Chondrocyte (in vitro differentiated cells): ENCODE measurements at regions not wholly inside any gene's neighbourhood (a gene's known extent, or its start where the extent isn't known, plus 50 kb on each side); places are given as distances from the start of the nearest gene placed in this dataset.
"Not testable (repeated sequence)": the region's sequence is repeated elsewhere in the genome, so short reads cannot be mapped to it uniquely, and the experiment has no call there.

ENCODE experiments used
- DNase-seq: peaks from one replicate; pipeline ENCODE4 v3.0.0; 2021; ENCODE audit warnings: mixed read lengths, low spot score
- H3K27ac Mint-ChIP-seq: one replicate; pipeline ENCODE4 v1.8.0; 2021; ENCODE audit warnings: mild to moderate bottlenecking, moderate library complexity, mixed read lengths; ENCODE audit not compliant: unreplicated experiment
- H3K27me3 Mint-ChIP-seq: 2 replicates; pipeline ENCODE4 v1.8.0; 2021; ENCODE audit warnings: low read depth, mixed read lengths
- H3K36me3 Mint-ChIP-seq: 2 replicates; pipeline ENCODE4 v1.8.0; 2021; ENCODE audit warnings: low read depth, mixed read lengths
- H3K4me1 Mint-ChIP-seq: 2 replicates; pipeline ENCODE4 v1.8.0; 2021; ENCODE audit warnings: low read depth, mild to moderate bottlenecking, mixed read lengths
- H3K4me3 Mint-ChIP-seq: one replicate; pipeline ENCODE4 v1.8.0; 2021; ENCODE audit warnings: mild to moderate bottlenecking, moderate library complexity, mixed read lengths; ENCODE audit not compliant: unreplicated experiment
- H3K9me3 Mint-ChIP-seq: 2 replicates; pipeline ENCODE4 v1.8.0; 2021; ENCODE audit warnings: low read depth, mixed read lengths
- TF ChIP-seq, protein P1 (sequence below): fragments of 200-600 bp; sonication (generic); IDR thresholded peaks from 2 replicates; pipeline ENCODE4 v1.5.0; 2021; ENCODE audit warnings: antibody characterized with exemption, mild to moderate bottlenecking, moderate library complexity

DNA sequence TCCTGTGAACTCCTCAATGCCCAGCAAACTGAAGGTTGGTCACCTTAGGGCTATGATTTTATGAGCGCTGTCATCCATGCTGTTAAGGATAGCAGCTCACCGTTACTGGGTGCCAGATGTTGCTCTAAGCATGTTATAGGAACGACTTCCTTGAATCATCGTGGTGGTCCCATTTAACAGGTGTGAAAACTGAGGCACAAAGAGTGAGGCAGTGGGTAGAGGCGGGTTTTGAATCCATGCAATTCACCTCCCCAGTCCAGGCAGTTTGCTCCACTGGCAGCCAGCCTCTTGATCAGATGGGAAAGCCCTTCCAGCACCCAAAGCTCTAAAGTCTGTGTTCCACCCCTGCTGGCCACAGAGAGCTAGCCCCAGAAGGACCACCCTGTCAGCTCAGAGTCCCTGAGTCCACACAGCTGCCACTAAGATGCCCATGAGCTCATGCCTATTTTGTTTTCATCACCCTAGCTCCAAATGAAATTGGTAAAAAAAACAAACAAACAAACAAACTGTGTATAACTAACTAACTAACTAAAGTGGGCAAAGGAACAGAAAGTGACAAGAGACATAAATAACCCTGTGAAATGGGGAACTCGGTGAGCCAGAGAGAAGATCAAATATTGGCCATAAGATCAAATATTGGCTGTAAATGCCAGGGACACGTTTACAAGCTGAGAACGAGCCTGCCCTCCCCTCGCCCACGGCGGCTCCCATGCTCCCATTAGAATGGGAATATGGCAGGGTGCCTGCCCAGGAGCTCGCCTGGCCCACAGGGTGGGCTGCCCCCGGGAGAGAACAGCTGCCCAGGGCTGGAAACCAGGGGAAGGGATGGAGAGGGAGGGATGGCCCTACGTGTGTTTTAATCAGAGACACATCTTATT, 72.3 kb upstream of the RFLNA start:
- TF ChIP-seq, protein P1, sequence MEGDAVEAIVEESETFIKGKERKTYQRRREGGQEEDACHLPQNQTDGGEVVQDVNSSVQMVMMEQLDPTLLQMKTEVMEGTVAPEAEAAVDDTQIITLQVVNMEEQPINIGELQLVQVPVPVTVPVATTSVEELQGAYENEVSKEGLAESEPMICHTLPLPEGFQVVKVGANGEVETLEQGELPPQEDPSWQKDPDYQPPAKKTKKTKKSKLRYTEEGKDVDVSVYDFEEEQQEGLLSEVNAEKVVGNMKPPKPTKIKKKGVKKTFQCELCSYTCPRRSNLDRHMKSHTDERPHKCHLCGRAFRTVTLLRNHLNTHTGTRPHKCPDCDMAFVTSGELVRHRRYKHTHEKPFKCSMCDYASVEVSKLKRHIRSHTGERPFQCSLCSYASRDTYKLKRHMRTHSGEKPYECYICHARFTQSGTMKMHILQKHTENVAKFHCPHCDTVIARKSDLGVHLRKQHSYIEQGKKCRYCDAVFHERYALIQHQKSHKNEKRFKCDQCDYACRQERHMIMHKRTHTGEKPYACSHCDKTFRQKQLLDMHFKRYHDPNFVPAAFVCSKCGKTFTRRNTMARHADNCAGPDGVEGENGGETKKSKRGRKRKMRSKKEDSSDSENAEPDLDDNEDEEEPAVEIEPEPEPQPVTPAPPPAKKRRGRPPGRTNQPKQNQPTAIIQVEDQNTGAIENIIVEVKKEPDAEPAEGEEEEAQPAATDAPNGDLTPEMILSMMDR = no peak
- Mint-ChIP-seq H3K9me3 (peaks cover 8% of the 10 kb centered on the region), H3K4me3 (no peak overlapping the region), H3K36me3 (peaks cover 4% of the 10 kb centered on the region), H3K4me1 (peaks cover 6% of the 10 kb centered on the region), H3K27ac (no peak overlapping the region), H3K27me3 (peaks cover 5% of the 10 kb centered on the region)
- no peak for DNase-seq

DNA sequence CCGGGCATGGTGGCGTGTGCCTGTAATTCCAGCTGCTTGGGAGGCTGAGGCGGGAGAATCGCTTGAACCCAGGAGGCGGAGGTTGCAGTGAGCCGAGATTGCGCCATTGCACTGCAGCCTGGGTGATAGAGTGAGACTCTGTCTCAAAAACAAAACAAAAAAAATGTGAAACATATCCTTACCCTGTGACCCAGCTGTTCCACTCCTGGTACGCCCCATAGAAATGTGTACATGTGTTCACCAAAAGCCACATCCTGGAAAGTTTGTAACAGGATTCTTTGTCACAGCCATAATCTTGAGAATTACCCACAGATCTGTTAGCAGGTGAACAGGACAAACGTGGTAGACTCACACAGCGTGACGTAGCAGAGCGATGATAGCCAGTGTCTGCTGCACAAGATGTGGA, 71.2 kb upstream of the RFLNA start:
- not testable (repeated sequence) for H3K9me3 Mint-ChIP-seq, H3K4me3 Mint-ChIP-seq, H3K36me3 Mint-ChIP-seq, DNase-seq, H3K4me1 Mint-ChIP-seq, H3K27ac Mint-ChIP-seq, H3K27me3 Mint-ChIP-seq

DNA sequence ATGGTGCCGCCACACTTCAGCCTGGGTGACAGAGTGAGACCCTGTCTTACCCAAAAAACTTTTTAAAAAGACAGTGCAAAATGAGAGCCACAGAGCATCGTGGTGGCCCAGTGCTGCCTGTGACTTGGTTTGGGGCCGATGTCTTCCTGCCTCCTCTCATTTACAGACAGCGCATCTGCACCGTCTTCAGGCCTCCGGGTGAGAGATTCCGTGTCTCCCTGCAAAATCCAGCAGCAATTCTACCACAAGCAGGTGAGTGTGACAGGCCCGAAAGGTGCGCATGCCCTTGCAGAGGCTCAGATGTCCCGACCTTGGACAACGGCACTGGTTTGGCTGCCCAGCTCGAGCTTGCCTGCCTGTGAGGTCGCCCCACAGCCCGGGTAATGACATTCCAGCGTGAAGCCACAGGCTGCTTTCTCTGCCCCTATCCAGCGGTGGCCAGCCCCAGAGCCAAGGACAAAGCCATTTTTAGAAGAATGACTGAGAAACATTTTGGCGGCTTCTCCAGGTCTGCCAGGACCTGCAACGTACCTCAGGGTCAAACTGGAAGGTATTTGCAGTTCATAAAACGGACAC, 70.3 kb upstream of the RFLNA start:
- peaks cover 8% of the 10 kb centered on the region for H3K9me3 Mint-ChIP-seq
- no peak for DNase-seq
- no peak overlapping the region for H3K27ac Mint-ChIP-seq
- peaks cover 4% of the 10 kb centered on the region for H3K36me3 Mint-ChIP-seq
- TF ChIP-seq, protein P1 = no peak
- H3K4me3 Mint-ChIP-seq = no peak overlapping the region
- H3K27me3 Mint-ChIP-seq = peaks cover 5% of the 10 kb centered on the region
- no peaks in the 10 kb centered on the region for H3K4me1 Mint-ChIP-seq

DNA sequence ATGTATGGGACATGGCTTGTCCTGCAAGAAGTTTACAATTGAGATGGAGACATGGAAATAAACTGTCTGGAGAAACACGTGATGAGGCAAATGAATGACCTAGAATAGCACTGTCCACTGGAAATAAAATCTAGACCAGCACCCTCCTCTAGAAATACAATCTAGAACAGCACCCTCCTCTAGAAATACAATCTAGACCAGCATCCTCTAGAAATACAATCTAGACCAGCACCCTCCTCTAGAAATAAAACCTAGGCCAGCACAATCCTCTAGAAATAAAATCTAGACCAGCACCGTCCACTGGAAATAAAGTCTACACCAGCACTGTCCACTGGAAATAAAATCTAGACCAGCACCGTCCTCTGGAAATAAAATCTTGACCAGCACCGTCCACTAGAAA, 69.2 kb upstream of the RFLNA start:
- H3K4me3 Mint-ChIP-seq = no peak overlapping the region
- TF ChIP-seq, protein P1 = no peak
- peaks cover 5% of the 10 kb centered on the region for H3K27me3 Mint-ChIP-seq
- no peaks in the 10 kb centered on the region for H3K4me1 Mint-ChIP-seq
- no peak for DNase-seq
- peaks cover 5% of the 10 kb centered on the region for H3K36me3 Mint-ChIP-seq
- H3K27ac Mint-ChIP-seq = no peak overlapping the region
- H3K9me3 Mint-ChIP-seq = peaks cover 12% of the 10 kb centered on the region

DNA sequence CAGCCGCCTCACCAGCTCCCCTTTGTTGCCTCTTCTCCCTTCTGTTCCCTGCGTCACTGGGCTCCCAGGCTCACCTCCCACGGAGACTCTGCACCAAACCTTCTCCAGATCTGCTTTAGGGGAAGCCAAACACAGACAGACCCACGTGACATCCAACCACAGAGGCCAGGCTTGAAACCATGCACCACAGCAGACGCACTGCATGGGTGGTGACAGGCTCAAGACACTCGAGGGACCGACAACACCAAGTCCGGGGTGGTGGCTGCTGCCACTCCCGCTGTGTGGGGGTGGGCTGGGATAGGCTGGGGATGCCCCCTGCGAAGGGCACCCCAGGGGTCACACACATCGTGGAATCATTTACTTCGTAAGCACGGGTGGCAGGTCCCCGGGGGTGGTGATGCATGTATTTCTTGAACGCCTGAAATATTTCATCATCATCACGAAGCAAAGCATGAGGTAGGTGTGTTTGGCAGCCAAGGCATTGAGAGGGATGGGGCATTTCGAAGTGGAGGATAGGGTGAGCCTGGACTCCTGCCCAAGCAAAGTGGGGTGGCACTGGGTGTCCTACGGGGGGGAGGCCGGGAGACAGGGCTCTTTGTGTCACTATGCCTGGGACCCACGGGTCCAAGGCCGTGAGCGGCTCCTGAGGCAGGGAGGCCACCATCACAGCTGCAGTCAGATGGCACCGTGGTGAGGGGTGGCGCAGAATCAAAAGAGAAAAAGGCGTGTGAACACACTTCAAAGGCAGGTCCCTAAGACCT, 66.8 kb upstream of the RFLNA start:
- peaks cover 4% of the 10 kb centered on the region for H3K4me1 Mint-ChIP-seq
- no peak overlapping the region for H3K4me3 Mint-ChIP-seq
- TF ChIP-seq, protein P1 = no peak
- peaks cover 3% of the 10 kb centered on the region for H3K27me3 Mint-ChIP-seq
- no peak for DNase-seq
- no peak overlapping the region for H3K27ac Mint-ChIP-seq
- peaks cover 1% of the 10 kb centered on the region for H3K36me3 Mint-ChIP-seq
- peaks cover 16% of the 10 kb centered on the region for H3K9me3 Mint-ChIP-seq
